HEK293 (cell line): ENCODE measurements at regions not wholly inside any gene's neighbourhood (a gene's known extent, or its start where the extent isn't known, plus 50 kb on each side); places are given as distances from the start of the nearest gene placed in this dataset.

Experiments
- CTCF ChIA-PET: fragments of 350-600 bp; formaldehyde crosslinking; extraction: SDS; loops from one replicate; lab custom pipeline; 2021; ENCODE audit warnings: antibody characterized with exemption; lab: Yijun Ruan, JAX
- POLR2A ChIA-PET: fragments of 300-600 bp; formaldehyde crosslinking; extraction: SDS; loops from one replicate; lab custom pipeline; 2020; ENCODE audit warnings: antibody characterized with exemption, inconsistent platforms; lab: Yijun Ruan, JAX
- H3K27ac ChIP-seq: fragments of 200-500 bp; sonication (Bioruptor generic); 2 replicates; pipeline ENCODE4 v1.5.1; 2014; ENCODE audit warnings: low read depth, low read length, control low read depth, inconsistent platforms; ENCODE audit errors: extremely low read depth
- H3K36me3 ChIP-seq, 2 experiments: fragments of 200-500 bp in 1 of 2; sonication (Bioruptor generic) in 1 of 2; 1 replicate in 1 of 2; 2 replicates in 1 of 2; pipeline ENCODE4 v1.5.1; 2014 to 2017; ENCODE audit warnings: inconsistent platforms in 2 of 2, low read length in 2 of 2; ENCODE audit not compliant: control insufficient read depth in 2 of 2, insufficient read depth in 1 of 2
- H3K4me1 ChIP-seq: fragments of 200-500 bp; sonication (Bioruptor generic); 2 replicates; pipeline ENCODE4 v1.5.1; 2014; ENCODE audit warnings: mild to moderate bottlenecking, low read length, inconsistent platforms; ENCODE audit not compliant: control insufficient read depth, insufficient read depth
- H3K4me3 ChIP-seq: 2 replicates; pipeline ENCODE4 v1.5.1; 2011; ENCODE audit warnings: low read depth, mild to moderate bottlenecking, control low read depth, low read length, moderate library complexity
- H3K9me3 ChIP-seq: fragments of 200-500 bp; sonication (Bioruptor generic); 2 replicates; pipeline ENCODE4 v1.5.1; 2014; ENCODE audit warnings: low read depth, low read length, inconsistent platforms; ENCODE audit not compliant: control insufficient read depth, insufficient read depth
- ELK4 ChIP-seq: IDR thresholded peaks from 2 replicates; pipeline ENCODE4 v1.6.1; 2011; ENCODE audit warnings: mild to moderate bottlenecking, low read depth, low read length, borderline replicate concordance
- KLF7 ChIP-seq: fragments of 450-650 bp; formaldehyde crosslinking; IDR thresholded peaks from 2 replicates; pipeline ENCODE4 v1.5.1; 2016; ENCODE audit warnings: missing biosample characterization, missing genetic modification characterization, borderline replicate concordance
- ZBTB49 ChIP-seq: fragments of 450-650 bp; formaldehyde crosslinking; IDR thresholded peaks from 2 replicates; pipeline ENCODE4 v1.5.1; 2016; ENCODE audit warnings: missing biosample characterization, missing genetic modification characterization, low read depth
- ZNF211 ChIP-seq: fragments of 450-650 bp; formaldehyde crosslinking; IDR thresholded peaks from 2 replicates; pipeline ENCODE4 v1.5.1; 2016; ENCODE audit warnings: low read depth, missing biosample characterization, missing genetic modification characterization
- ZNF488 ChIP-seq: fragments of 450-650 bp; formaldehyde crosslinking; IDR thresholded peaks from 2 replicates; pipeline ENCODE4 v1.5.1; 2016; ENCODE audit warnings: missing biosample characterization, missing genetic modification characterization
- ZNF529 ChIP-seq: fragments of 450-650 bp; formaldehyde crosslinking; IDR thresholded peaks from 2 replicates; pipeline ENCODE4 v1.5.1; 2017; ENCODE audit warnings: missing genetic modification characterization, missing biosample characterization; ENCODE audit not compliant: insufficient replicate concordance
- ZNF561 ChIP-seq: fragments of 450-650 bp; IDR thresholded peaks from 2 replicates; pipeline ENCODE4 v1.5.1; 2018; ENCODE audit warnings: missing biosample characterization, missing genetic modification characterization, borderline replicate concordance
- ZNF600 ChIP-seq: fragments of 450-650 bp; formaldehyde crosslinking; IDR thresholded peaks from 2 replicates; pipeline ENCODE4 v1.5.1; 2016; ENCODE audit warnings: missing biosample characterization, missing genetic modification characterization
- ZNF658 ChIP-seq: fragments of 450-650 bp; formaldehyde crosslinking; IDR thresholded peaks from 2 replicates; pipeline ENCODE4; 2016; ENCODE audit warnings: missing biosample characterization, missing genetic modification characterization
- ZNF692 ChIP-seq: fragments of 450-650 bp; formaldehyde crosslinking; IDR thresholded peaks from 2 replicates; pipeline ENCODE4 v1.5.1; 2016; ENCODE audit warnings: missing biosample characterization, missing genetic modification characterization
- ZNF701 ChIP-seq: fragments of 450-650 bp; formaldehyde crosslinking; IDR thresholded peaks from 2 replicates; pipeline ENCODE4 v1.5.1; 2016; ENCODE audit warnings: missing biosample characterization, missing genetic modification characterization
- ZNF747 ChIP-seq: fragments of 450-650 bp; formaldehyde crosslinking; IDR thresholded peaks from 2 replicates; pipeline ENCODE4 v1.5.1; 2016; ENCODE audit warnings: missing biosample characterization, missing genetic modification characterization

- CTCF ChIA-PET = interaction anchor here (0.9 kb wide), 1 partner anchor 558 kb away, joined by 3 read pairs; no protein-coding TSS in a partner anchor
These were observed 504.5 kb downstream of the NR2F1-AS1 start for GRCh38 chr5:93076566-93076965.

GRCh38 chr5:93076096-93076495, 504.9 kb downstream of the NR2F1-AS1 start:
- no peak overlapping the region for H3K27ac ChIP-seq
- ChIA-PET CTCF (interaction anchor here (0.6 kb wide), 1 partner anchor 10 kb away, joined by 3 read pairs; no protein-coding TSS in a partner anchor), POLR2A (no interaction called here)

More at GRCh38 chr5:93076566-93076965, 504.5 kb downstream of the NR2F1-AS1 start:
- no peak for TF ChIP-seq ZNF692 (tag by site-specific recombination)
- no peak for TF ChIP-seq ZNF747 (tag by site-specific recombination)
- TF ChIP-seq ZNF529 = no peak
- no peak for TF ChIP-seq ZNF211 (tag by site-specific recombination)
- TF ChIP-seq, all 188 proteins: peak for 0
- POLR2A ChIA-PET = no interaction called here
- no peak overlapping the region for H3K27ac ChIP-seq
- H3K9me3 ChIP-seq = no peaks in the 10 kb centered on the region
- H3K36me3 ChIP-seq = no peaks in the 10 kb centered on the region
- no peak overlapping the region for H3K4me3 ChIP-seq
- no peaks in the 10 kb centered on the region; the same call in 1 of the 2 replicates for H3K4me1 ChIP-seq

GRCh38 chr5:93073547-93073946, 507.5 kb downstream of the NR2F1-AS1 start:
- H3K4me3 ChIP-seq = no peak overlapping the region

More at GRCh38 chr5:93076096-93076495, 504.9 kb downstream of the NR2F1-AS1 start:
- Histone ChIP-seq H3K36me3 (no peaks in the 10 kb centered on the region), H3K4me3 (no peak overlapping the region), H3K9me3 (no peaks in the 10 kb centered on the region), H3K4me1 (no peaks in the 10 kb centered on the region; the same call in 1 of the 2 replicates)
- TF ChIP-seq ZNF600 (no peak), ZNF658 (no peak), ELK4 (no peak), ZNF488 (tag by site-specific recombination) (no peak), KLF7 (tag by site-specific recombination) (no peak), ZNF701 (tag by site-specific recombination) (no peak)

More at GRCh38 chr5:93073547-93073946, 507.5 kb downstream of the NR2F1-AS1 start:
- no peak for TF ChIP-seq ZBTB49 (tag by site-specific recombination)
- TF ChIP-seq ZNF561 (tag by site-specific recombination) = no peak
- Histone ChIP-seq H3K9me3 (no peaks in the 10 kb centered on the region), H3K4me1 (no peaks in the 10 kb centered on the region), H3K36me3 (no peaks in the 10 kb centered on the region), H3K27ac (no peak overlapping the region)
- POLR2A ChIA-PET = no interaction called here
- CTCF ChIA-PET = interaction anchor here (0.6 kb wide), 1 partner anchor 825 kb away, joined by 3 read pairs; no protein-coding TSS in a partner anchor
